ENCODE measurements at regions not wholly inside any gene's neighbourhood (a gene's known extent, or its start where the extent isn't known, plus 50 kb on each side); places are given as distances from the start of the nearest gene placed in this dataset.

GRCh38 chr5:124561451-124561850 lies 185.0 kb downstream of the ZNF608 start:
- no peak overlapping the region for H3K4me3 ChIP-seq (replicated peaks in 1 of 3; ENCODE audit: low read depth in 2 of 3, low read length in 3 of 3)
- WGBS (ENCODE audit: insufficient coverage), result no CpG with 5 or more reads among the region's 2 CpGs
- DNase-seq, result no peak
- H3K4me1 ChIP-seq (ENCODE audit: control insufficient read depth in 1 of 2, insufficient read depth in 2 of 2, low read length in 2 of 2), result no peaks in the 10 kb centered on the region
- no peak overlapping the region for H2AFZ ChIP-seq (ENCODE audit: insufficient read depth, low read depth, low read length, poor library complexity, severe bottlenecking)
- H3K9me3 ChIP-seq (replicated peaks in 1 of 2; ENCODE audit: control insufficient read depth in 1 of 2, insufficient read depth in 1 of 2, low read length in 2 of 2), result peaks cover 0 to 3% of the 10 kb centered on the region in 2 donors
- no peak overlapping the region for H3K4me2 ChIP-seq (replicated peaks; ENCODE audit: extremely low read depth, low read length, poor library complexity, severe bottlenecking)
- H4K20me1 ChIP-seq (ENCODE audit: insufficient read depth, low read length), result no peaks in the 10 kb centered on the region
- no peak for TF ChIP-seq CTCF (IDR thresholded peaks at IDR 0.05)
- intact Hi-C loops (cut with micrococcal nuclease), result no loop called here
- H3K27me3 Mint-ChIP-seq (ENCODE audit: low read depth in 3 of 3), result no peaks in the 10 kb centered on the region
- no peaks in the 10 kb centered on the region for H3K27me3 ChIP-seq (ENCODE audit: control insufficient read depth in 2 of 2, insufficient read depth in 2 of 2, low read length in 2 of 2)
- H3K36me3 ChIP-seq (replicated peaks in 1 of 2; ENCODE audit: control insufficient read depth in 1 of 2, insufficient read depth in 2 of 2, low read length in 2 of 2), result no peaks in the 10 kb centered on the region
- no peak overlapping the region for H3K4me3 Mint-ChIP-seq
- H3K27ac Mint-ChIP-seq, result no peak overlapping the region
- no peaks in the 10 kb centered on the region for H3K36me3 Mint-ChIP-seq
- H3K79me2 ChIP-seq (ENCODE audit: insufficient read depth, low read length), result no peaks in the 10 kb centered on the region
- no peak overlapping the region for H3K27ac ChIP-seq (ENCODE audit: low read depth in 1 of 2, low read length in 2 of 2)
- H3K4me1 Mint-ChIP-seq, result no peaks in the 10 kb centered on the region
- H3K9me3 Mint-ChIP-seq, result peaks cover 2 to 11% (median 7%) of the 10 kb centered on the region in 7 donors
- H3K9ac ChIP-seq (ENCODE audit: insufficient read depth, low read length, poor library complexity, severe bottlenecking), result no peak overlapping the region

- WGBS (ENCODE audit: insufficient coverage), result no CpG with 5 or more reads among the region's 3 CpGs
- Histone ChIP-seq H3K9me3 (replicated peaks in 1 of 2; ENCODE audit: control insufficient read depth in 1 of 2, insufficient read depth in 1 of 2, low read length in 2 of 2) (peaks cover 0 to 3% of the 10 kb centered on the region in 2 donors), H3K4me1 (ENCODE audit: control insufficient read depth in 1 of 2, insufficient read depth in 2 of 2, low read length in 2 of 2) (no peaks in the 10 kb centered on the region), H3K9ac (ENCODE audit: insufficient read depth, low read length, poor library complexity, severe bottlenecking) (no peak overlapping the region), H2AFZ (ENCODE audit: insufficient read depth, low read depth, low read length, poor library complexity, severe bottlenecking) (no peak overlapping the region), H3K27me3 (ENCODE audit: control insufficient read depth in 2 of 2, insufficient read depth in 2 of 2, low read length in 2 of 2) (no peaks in the 10 kb centered on the region), H3K36me3 (replicated peaks in 1 of 2; ENCODE audit: control insufficient read depth in 1 of 2, insufficient read depth in 2 of 2, low read length in 2 of 2) (no peaks in the 10 kb centered on the region), H3K79me2 (ENCODE audit: insufficient read depth, low read length) (no peaks in the 10 kb centered on the region), H4K20me1 (ENCODE audit: insufficient read depth, low read length) (no peaks in the 10 kb centered on the region), H3K27ac (ENCODE audit: low read depth in 1 of 2, low read length in 2 of 2) (no peak overlapping the region), H3K4me3 (replicated peaks in 1 of 3; ENCODE audit: low read depth in 2 of 3, low read length in 3 of 3) (no peak overlapping the region), H3K4me2 (replicated peaks; ENCODE audit: extremely low read depth, low read length, poor library complexity, severe bottlenecking) (no peak overlapping the region)
- intact Hi-C loops (cut with micrococcal nuclease), result no loop called here
- TF ChIP-seq CTCF (IDR thresholded peaks at IDR 0.05), result no peak
- Mint-ChIP-seq H3K9me3 (peaks cover 3 to 13% (median 11%) of the 10 kb centered on the region in 7 donors), H3K27ac (no peak overlapping the region), H3K27me3 (ENCODE audit: low read depth in 3 of 3) (peaks cover 0 to 2% (median 0%) of the 10 kb centered on the region in 3 donors), H3K4me1 (no peaks in the 10 kb centered on the region), H3K36me3 (no peaks in the 10 kb centered on the region), H3K4me3 (no peak overlapping the region)
- no peak for DNase-seq
Measured at GRCh38 chr5:124560370-124560769, 186.1 kb downstream of the ZNF608 start.

Data from CD14-positive monocyte (primary cell).